ENCODE measurements at regions not wholly inside any gene's neighbourhood (a gene's known extent, or its start where the extent isn't known, plus 50 kb on each side); places are given as distances from the start of the nearest gene placed in this dataset.

- TF ChIP-seq CTCF (IDR thresholded peaks at IDR 0.05 in 2 of 3, conservative IDR thresholded peaks at IDR 0.05 in 1 of 3; ENCODE audit: borderline replicate concordance in 1 of 3, insufficient read depth in 1 of 3, low read depth in 2 of 3, low read length in 2 of 3), result no peak
- TF ChIP-seq POLR2A (IDR thresholded peaks at IDR 0.05; ENCODE audit: borderline replicate concordance, extremely low read depth, insufficient read depth, insufficient read length), result no peak
- TF ChIP-seq EZH2 (IDR thresholded peaks at IDR 0.05), result no peak
- TF ChIP-seq ZNF274 (IDR thresholded peaks at IDR 0.05; ENCODE audit: low read depth, low read length), result no peak
- no peak for TF ChIP-seq YY1 (IDR thresholded peaks at IDR 0.05; ENCODE audit: extremely low read depth, insufficient replicate concordance, low read depth, low read length)
- TF ChIP-seq JUND (IDR thresholded peaks at IDR 0.05), result no peak
- no peak for TF ChIP-seq SP1 (IDR thresholded peaks at IDR 0.05; ENCODE audit: low read depth)
- TF ChIP-seq EZH2phosphoT487 (IDR thresholded peaks at IDR 0.05; ENCODE audit: borderline replicate concordance), result no peak
- no peak for TF ChIP-seq CBX3 (IDR thresholded peaks at IDR 0.05; ENCODE audit: low read depth)
- no peak for TF ChIP-seq MAX (IDR thresholded peaks at IDR 0.05)
- no peak for TF ChIP-seq ELF1 (IDR thresholded peaks at IDR 0.05; ENCODE audit: borderline replicate concordance, low read depth)
- no peak for TF ChIP-seq FOSL1 (IDR thresholded peaks at IDR 0.05; ENCODE audit: low read depth)
- TF ChIP-seq RAD21 (IDR thresholded peaks at IDR 0.05; ENCODE audit: low read depth), result no peak
Observed at GRCh38 chr16:66120656-66121055, 245.8 kb upstream of the CDH5 start.
